CD4-positive, alpha-beta T cell treated with Interferon alpha-2 for 1 hour (primary cell): ENCODE measurements at regions not wholly inside any gene's neighbourhood (a gene's known extent, or its start where the extent isn't known, plus 50 kb on each side); places are given as distances from the start of the nearest gene placed in this dataset.
"Not testable (repeated sequence)": the region's sequence is repeated elsewhere in the genome, so short reads cannot be mapped to it uniquely, and the experiment has no call there.

ENCODE experiments used
- DNase-seq, 2 donors: peaks; one replicate each; pipeline ENCODE4 v3.0.0-alpha.2; 2020 to 2022

GRCh38 chr11:21933095-21933494 lies 259.8 kb upstream of the ANO5 start:
- no peak for DNase-seq

- no peak for DNase-seq
Measured at GRCh38 chr11:21944577-21944976, 248.3 kb upstream of the ANO5 start.

- no peak for DNase-seq
Measured at GRCh38 chr11:21948876-21949275, 244.0 kb upstream of the ANO5 start.

GRCh38 chr11:21949763-21950413 lies 243.0 kb upstream of the ANO5 start:
- DNase-seq = no peak

GRCh38 chr11:21963013-21963412 lies 229.9 kb upstream of the ANO5 start:
- DNase-seq = no peak

GRCh38 chr11:21965221-21965620 lies 227.7 kb upstream of the ANO5 start:
- no peak for DNase-seq

- no peak for DNase-seq
Measured at GRCh38 chr11:21968702-21969101, 224.2 kb upstream of the ANO5 start.

GRCh38 chr11:21969841-21970240 lies 223.0 kb upstream of the ANO5 start:
- no peak for DNase-seq

GRCh38 chr11:21975242-21975641 lies 217.6 kb upstream of the ANO5 start:
- no peak for DNase-seq

GRCh38 chr11:21976210-21976609 lies 216.7 kb upstream of the ANO5 start:
- no peak for DNase-seq

- no peak for DNase-seq
Measured at GRCh38 chr11:21983431-21983830, 209.5 kb upstream of the ANO5 start.

- no peak for DNase-seq
Measured at GRCh38 chr11:21986361-21986760, 206.5 kb upstream of the ANO5 start.

GRCh38 chr11:21987261-21987660 lies 205.6 kb upstream of the ANO5 start:
- no peak for DNase-seq

- DNase-seq = no peak
Measured at GRCh38 chr11:21988477-21988876, 204.4 kb upstream of the ANO5 start.

- not testable (repeated sequence) for DNase-seq
Measured at GRCh38 chr11:22001803-22002202, 191.1 kb upstream of the ANO5 start.

GRCh38 chr11:22006901-22007300 lies 186.0 kb upstream of the ANO5 start:
- no peak for DNase-seq

GRCh38 chr11:22031791-22032190 lies 161.1 kb upstream of the ANO5 start:
- DNase-seq = no peak

GRCh38 chr11:22037505-22037904 lies 155.4 kb upstream of the ANO5 start:
- no peak for DNase-seq

GRCh38 chr11:22041039-22041438 lies 151.8 kb upstream of the ANO5 start:
- DNase-seq = no peak

GRCh38 chr11:22042081-22042480 lies 150.8 kb upstream of the ANO5 start:
- DNase-seq = no peak

- no peak for DNase-seq
Measured at GRCh38 chr11:22044126-22044525, 148.8 kb upstream of the ANO5 start.

- DNase-seq = no peak
Measured at GRCh38 chr11:22049276-22049675, 143.6 kb upstream of the ANO5 start.

- DNase-seq = no peak
Measured at GRCh38 chr11:22065472-22065871, 127.4 kb upstream of the ANO5 start.

- no peak for DNase-seq
Measured at GRCh38 chr11:22069844-22070243, 123.0 kb upstream of the ANO5 start.

GRCh38 chr11:22076271-22076930 lies 116.5 kb upstream of the ANO5 start:
- no peak for DNase-seq
